ENCODE measurements at regions not wholly inside any gene's neighbourhood (a gene's known extent, or its start where the extent isn't known, plus 50 kb on each side); places are given as distances from the start of the nearest gene placed in this dataset.

DNA sequence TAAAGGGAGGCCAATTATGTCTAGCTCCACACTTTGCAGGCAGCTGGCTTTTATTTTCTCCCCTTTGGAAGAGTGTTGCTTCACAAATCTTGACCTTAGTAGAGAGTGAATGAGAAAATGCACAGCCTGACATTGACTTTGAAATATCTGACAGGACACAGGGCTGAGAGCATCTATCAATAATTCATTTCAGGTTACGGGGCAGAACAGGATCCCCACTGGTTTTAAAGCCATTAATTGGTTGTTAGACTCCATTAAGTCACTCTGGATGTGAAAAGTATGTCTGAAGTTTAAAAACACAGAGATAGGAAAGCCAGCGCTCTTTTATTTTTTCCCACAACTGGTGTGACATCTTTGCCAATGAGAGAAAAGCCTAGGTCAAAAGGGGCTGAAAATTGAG is 251.9 kb upstream of the TMC3 start:
- Histone ChIP-seq H3K79me2 (ENCODE audit: control insufficient read depth, insufficient read depth, low read length) (no peaks in the 10 kb centered on the region), H3K4me3 (replicated peaks in 1 of 3; ENCODE audit: insufficient read depth in 1 of 3, low read depth in 1 of 3, low read length in 3 of 3) (no peak overlapping the region), H3K9ac (replicated peaks; ENCODE audit: extremely low read depth, insufficient read depth, low read length) (no peak overlapping the region), H3K36me3 (ENCODE audit: control insufficient read depth in 2 of 2, extremely low read depth in 1 of 2, insufficient read depth in 2 of 2, low read length in 2 of 2) (no peaks in the 10 kb centered on the region), H3K27me3 (ENCODE audit: control insufficient read depth in 2 of 2, insufficient read depth in 2 of 2, low read length in 2 of 2) (no peaks in the 10 kb centered on the region), H3K4me1 (ENCODE audit: control insufficient read depth, extremely low read depth, insufficient read depth, low read length) (no peaks in the 10 kb centered on the region), H4K20me1 (replicated peaks; ENCODE audit: control insufficient read depth, extremely low read depth, insufficient read depth, low read length) (no peaks in the 10 kb centered on the region), H3K27ac (ENCODE audit: insufficient read depth, low read depth, low read length) (no peak overlapping the region), H3K9me1 (replicated peaks; ENCODE audit: control insufficient read depth, extremely low read depth, insufficient read depth, low read length) (no peaks in the 10 kb centered on the region), H3K9me3 (replicated peaks; ENCODE audit: control insufficient read depth, insufficient read depth, low read length) (no peaks in the 10 kb centered on the region), H2AFZ (ENCODE audit: low read depth, low read length) (no peak overlapping the region), H3K4me2 (ENCODE audit: insufficient read depth, low read length) (no peak overlapping the region)
- ChIA-PET CTCF (no interaction called here), POLR2A (no interaction called here)
- TF ChIP-seq CTCF (IDR thresholded peaks at IDR 0.05; ENCODE audit: extremely low read depth in 1 of 2, insufficient read depth in 1 of 2, low read depth in 1 of 2, low read length in 2 of 2): no peak
- no peak for TF ChIP-seq POLR2A (IDR thresholded peaks at IDR 0.05; ENCODE audit: low read depth, low read length)
- TF ChIP-seq MAX (IDR thresholded peaks at IDR 0.05; ENCODE audit: insufficient read depth, insufficient read length): no peak
- no peak for TF ChIP-seq FOS (IDR thresholded peaks at IDR 0.05; ENCODE audit: borderline replicate concordance, insufficient read depth, low read length)
- TF ChIP-seq MYC (IDR thresholded peaks at IDR 0.05; ENCODE audit: low read depth, low read length): no peak
- no peak for TF ChIP-seq JUN (IDR thresholded peaks at IDR 0.05; ENCODE audit: borderline replicate concordance, insufficient read depth, insufficient read length, low read depth)
- no peak for TF ChIP-seq POLR2AphosphoS5 (IDR thresholded peaks at IDR 0.05; ENCODE audit: insufficient read depth, low read depth, low read length)
- DNase-seq (ENCODE audit: low read depth, low spot score): no peak
- intact Hi-C loops (cut with micrococcal nuclease): no loop called here
- BruUV-seq (replicated peaks): no TSS peak
- no peak for FAIRE-seq
- dilution Hi-C loops (cut with MboI; ENCODE audit: extremely low pct_ligation_motif_present, low sequenced_read_pairs): no loop called here
